Mesenchymal stem cell (in vitro differentiated cells and primary cell): ENCODE measurements at regions not wholly inside any gene's neighbourhood (a gene's known extent, or its start where the extent isn't known, plus 50 kb on each side); places are given as distances from the start of the nearest gene placed in this dataset.

ENCODE experiments used
- DNase-seq: peaks from one replicate; pipeline ENCODE4 v3.0.0-alpha.2; 2013
- H2AFZ ChIP-seq: one replicate; pipeline ENCODE4 v1.6.1; 2013; ENCODE audit warnings: low read depth, mild to moderate bottlenecking, control low read depth, inconsistent platforms, low read length, moderate library complexity
- H2AK5ac ChIP-seq: 2 replicates; pipeline ENCODE4 v1.6.1; 2013; ENCODE audit warnings: low read length, moderate library complexity, mild to moderate bottlenecking, inconsistent platforms; ENCODE audit not compliant: severe bottlenecking
- H2BK120ac ChIP-seq: one replicate; pipeline ENCODE4 v1.6.1; 2013; ENCODE audit warnings: low read depth, mild to moderate bottlenecking, inconsistent platforms, low read length, moderate library complexity
- H2BK12ac ChIP-seq, 2 experiments: one replicate each; pipeline ENCODE4 v1.6.1; 2013; ENCODE audit warnings: inconsistent platforms in 2 of 2, low read length in 2 of 2, mild to moderate bottlenecking in 2 of 2, moderate library complexity in 2 of 2, control low read depth in 1 of 2
- H2BK15ac ChIP-seq: one replicate; pipeline ENCODE4 v1.6.1; 2013; ENCODE audit warnings: mild to moderate bottlenecking, low read depth, inconsistent platforms; ENCODE audit not compliant: poor library complexity, severe bottlenecking
- H2BK5ac ChIP-seq: 2 replicates; pipeline ENCODE4 v1.6.1; 2013; ENCODE audit warnings: low read depth, mild to moderate bottlenecking, low read length, control low read depth, inconsistent platforms; ENCODE audit not compliant: poor library complexity, severe bottlenecking
- H3K14ac ChIP-seq, 2 experiments: one replicate each; pipeline ENCODE4 v1.6.1; 2013; ENCODE audit warnings: inconsistent platforms in 2 of 2, low read length in 2 of 2, control low read depth in 1 of 2, mild to moderate bottlenecking in 1 of 2, moderate library complexity in 1 of 2
- H3K18ac ChIP-seq, 2 experiments: one replicate each; pipeline ENCODE4 v1.6.1; 2013; ENCODE audit warnings: inconsistent platforms in 2 of 2, low read length in 2 of 2, control low read depth in 1 of 2, low read depth in 1 of 2, mild to moderate bottlenecking in 1 of 2
- H3K23ac ChIP-seq, 2 experiments: one replicate each; pipeline ENCODE4 v1.6.1; 2013; ENCODE audit warnings: inconsistent platforms in 2 of 2, low read length in 2 of 2, mild to moderate bottlenecking in 2 of 2, moderate library complexity in 2 of 2, control low read depth in 1 of 2
- H3K27ac ChIP-seq: 2 replicates; pipeline ENCODE4 v1.5.1; 2013; ENCODE audit warnings: mild to moderate bottlenecking, moderate library complexity, low read length, control low read depth, inconsistent platforms; ENCODE audit not compliant: poor library complexity, severe bottlenecking
- H3K27me3 ChIP-seq, 2 experiments: 2 replicates each; pipeline versions ENCODE4 v1.6.1 to v1.7.0; 2013; ENCODE audit warnings: low read length in 2 of 2, mild to moderate bottlenecking in 2 of 2, moderate library complexity in 2 of 2, control low read depth in 1 of 2, inconsistent platforms in 1 of 2; ENCODE audit not compliant: control insufficient read depth in 1 of 2, insufficient read depth in 1 of 2
- H3K36me3 ChIP-seq, 2 experiments: 2 replicates each; pipeline versions ENCODE4 v1.6.1 to v1.7.0; 2013; ENCODE audit warnings: low read length in 2 of 2, control low read depth in 1 of 2, inconsistent platforms in 1 of 2, low read depth in 1 of 2, mild to moderate bottlenecking in 1 of 2; ENCODE audit not compliant: insufficient read depth in 2 of 2, control insufficient read depth in 1 of 2
- H3K4ac ChIP-seq, 2 experiments: one replicate each; pipeline ENCODE4 v1.6.1; 2013; ENCODE audit warnings: inconsistent platforms in 2 of 2, low read length in 2 of 2, mild to moderate bottlenecking in 2 of 2, moderate library complexity in 2 of 2, control low read depth in 1 of 2, low read depth in 1 of 2
- H3K4me1 ChIP-seq: 2 replicates; pipeline ENCODE4 v1.6.1; 2013; ENCODE audit warnings: low read depth, low read length, control low read depth; ENCODE audit not compliant: control insufficient read depth, insufficient read depth
- H3K4me2 ChIP-seq: 2 replicates; pipeline ENCODE4 v1.6.1; 2013; ENCODE audit warnings: low read length, mild to moderate bottlenecking, inconsistent platforms; ENCODE audit not compliant: poor library complexity, severe bottlenecking
- H3K4me3 ChIP-seq, 2 experiments: 2 replicates each; pipeline versions ENCODE4 v1.5.1 to v1.7.0; 2013; ENCODE audit warnings: low read length in 2 of 2, mild to moderate bottlenecking in 2 of 2, control low read depth in 1 of 2, low read depth in 1 of 2; ENCODE audit not compliant: insufficient read depth in 1 of 2
- H3K79me1 ChIP-seq: replicated peaks from 2 replicates; pipeline ENCODE4 v1.6.1; 2013; ENCODE audit warnings: mild to moderate bottlenecking, control low read depth, low read length, inconsistent platforms; ENCODE audit not compliant: poor library complexity, severe bottlenecking
- H3K9ac ChIP-seq: 2 replicates; pipeline ENCODE4 v1.7.0; 2013; ENCODE audit warnings: mild to moderate bottlenecking, low read length, moderate library complexity
- H3K9me3 ChIP-seq: 2 replicates; pipeline ENCODE4 v1.7.0; 2013; ENCODE audit warnings: mild to moderate bottlenecking, low read length; ENCODE audit not compliant: control insufficient read depth
- H4K8ac ChIP-seq: one replicate; pipeline ENCODE4 v1.6.1; 2013; ENCODE audit warnings: inconsistent platforms, mild to moderate bottlenecking, low read length, moderate library complexity
- H4K91ac ChIP-seq: one replicate; pipeline ENCODE4 v1.6.1; 2013; ENCODE audit warnings: mild to moderate bottlenecking, low read length, inconsistent platforms
- WGBS: methylation state at CpG from one replicate; pipeline ENCODE4 v1.1.7; 2013; ENCODE audit warnings: mixed read lengths; 5-methylcytosine and 5-hydroxymethylcytosine counted together

DNA sequence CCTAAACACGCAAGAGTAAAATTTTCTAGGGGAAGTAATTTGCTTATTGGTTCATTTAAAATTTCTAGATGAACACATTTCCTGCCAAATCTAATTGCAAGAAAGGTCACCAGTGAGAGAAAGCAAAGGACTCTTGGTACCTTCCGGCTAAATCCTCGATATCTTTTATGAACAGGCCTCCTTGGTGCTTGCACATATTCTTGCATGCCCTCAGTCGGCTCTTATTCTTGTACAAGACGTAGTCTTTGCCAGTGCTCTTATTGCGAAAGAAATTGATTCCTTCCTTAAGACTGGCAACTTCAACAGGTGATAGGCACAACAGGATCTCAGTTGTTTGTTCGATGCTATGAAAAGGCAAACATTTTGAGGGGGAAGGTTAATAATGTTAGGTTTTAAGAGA is 141.7 kb upstream of the CARMIL1 start:
- peak overlapping the region; percentile 95 for H3K9ac ChIP-seq
- peaks cover 0 to 22% of the 10 kb centered on the region in 2 experiments for H3K36me3 ChIP-seq
- no peak overlapping the region for H3K27ac ChIP-seq
- H2AK5ac ChIP-seq: no peak overlapping the region
- no peak overlapping the region for H3K14ac ChIP-seq
- no peaks in the 10 kb centered on the region for H3K79me1 ChIP-seq
- H3K23ac ChIP-seq: no peak overlapping the region
- no peak overlapping the region for H2BK120ac ChIP-seq
- DNase-seq: no peak
- no peaks in the 10 kb centered on the region for H3K27me3 ChIP-seq
- H4K91ac ChIP-seq: no peak overlapping the region
- H2BK15ac ChIP-seq: no peak overlapping the region
- H2BK12ac ChIP-seq: peak overlapping the region in 1 of 2 experiments; percentile 23
- WGBS: 96% methylated on average over 5 of the region's 7 CpGs
- H3K18ac ChIP-seq: no peak overlapping the region
- no peak overlapping the region for H2BK5ac ChIP-seq
- H2AFZ ChIP-seq: no peak overlapping the region
- no peak overlapping the region for H3K4ac ChIP-seq
- H3K4me1 ChIP-seq: peaks cover 2% of the 10 kb centered on the region
- peaks cover 14% of the 10 kb centered on the region for H3K9me3 ChIP-seq
- H3K4me2 ChIP-seq: no peak overlapping the region
- H4K8ac ChIP-seq: no peak overlapping the region
- H3K4me3 ChIP-seq: peak overlapping the region in 1 of 2 experiments; percentile 79

DNA sequence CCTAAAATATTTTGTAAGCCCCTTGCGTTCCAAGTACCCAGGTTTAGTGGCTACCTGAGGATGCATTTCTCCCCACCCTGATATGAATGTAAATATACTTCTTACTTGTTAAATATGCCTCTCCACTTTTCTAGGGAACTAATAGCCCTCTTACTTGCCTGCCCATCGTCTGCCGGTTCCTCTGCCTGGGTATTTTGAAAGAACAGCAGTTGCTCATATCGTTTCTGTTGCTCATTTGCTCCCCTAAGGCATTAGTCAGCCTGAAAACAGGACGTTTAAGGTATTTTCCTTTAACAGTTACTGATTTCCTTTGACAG is 141.3 kb upstream of the CARMIL1 start:
- Histone ChIP-seq H2BK120ac (no peak overlapping the region), H2BK15ac (no peak overlapping the region), H3K9me3 (peaks cover 12% of the 10 kb centered on the region), H3K4me3 (peak overlapping the region in 1 of 2 experiments; percentile 79), H3K23ac (no peak overlapping the region), H3K27ac (no peak overlapping the region), H3K14ac (no peak overlapping the region), H2BK5ac (no peak overlapping the region), H2AFZ (peak overlapping the region; percentile 6), H3K4me1 (peaks cover 2% of the 10 kb centered on the region), H2AK5ac (no peak overlapping the region), H2BK12ac (peak overlapping the region in 1 of 2 experiments; percentile 23), H3K4me2 (no peak overlapping the region), H3K4ac (no peak overlapping the region), H4K91ac (no peak overlapping the region), H3K27me3 (no peaks in the 10 kb centered on the region), H3K9ac (peak overlapping the region; percentile 95), H3K36me3 (peaks cover 0 to 20% of the 10 kb centered on the region in 2 experiments), H4K8ac (peak overlapping the region; percentile 36), H3K18ac (no peak overlapping the region), H3K79me1 (no peaks in the 10 kb centered on the region)
- DNase-seq: no peak
- WGBS: 60% methylated on average over 5 of the region's 5 CpGs

DNA sequence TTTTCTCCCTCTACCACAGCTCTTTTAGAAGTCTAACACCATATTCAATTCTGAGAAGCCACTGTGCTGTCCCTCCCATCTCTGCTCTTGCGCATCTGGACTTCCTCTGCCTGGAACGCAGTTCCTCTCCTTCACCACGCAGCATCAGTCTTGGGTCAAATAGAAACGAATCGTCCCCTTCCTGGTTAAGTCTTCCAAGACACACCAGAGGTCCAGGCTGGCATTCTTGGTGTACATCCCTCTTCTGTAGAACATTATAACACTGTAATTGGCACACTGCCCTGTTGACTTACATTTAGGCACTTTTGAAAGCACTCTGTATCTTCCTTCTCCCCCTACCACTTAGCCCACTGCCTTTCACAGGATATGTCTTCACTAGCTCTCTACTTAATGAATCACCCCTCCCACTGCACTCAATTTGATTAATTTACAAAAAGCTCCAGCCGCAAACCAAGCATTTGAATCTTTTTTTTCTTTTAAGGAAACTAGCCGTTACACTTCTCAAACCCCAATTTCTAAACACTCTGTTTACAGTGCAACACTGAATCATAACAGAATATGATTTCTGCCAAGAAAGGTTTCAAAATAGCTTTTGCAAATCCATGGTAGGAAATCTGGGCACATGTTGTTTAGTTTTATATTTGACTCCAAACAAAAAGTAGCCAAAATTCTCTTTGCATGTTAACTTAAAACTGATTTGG is 140.8 kb upstream of the CARMIL1 start:
- Histone ChIP-seq H3K27ac (no peak overlapping the region), H3K79me1 (no peaks in the 10 kb centered on the region), H3K18ac (peak overlapping the region in 1 of 2 experiments; percentile 61), H2BK120ac (no peak overlapping the region), H4K8ac (peak overlapping the region; percentile 73), H3K4me2 (no peak overlapping the region), H2AK5ac (no peak overlapping the region), H3K9me3 (peaks cover 8% of the 10 kb centered on the region), H4K91ac (peak overlapping the region; percentile 54), H3K9ac (peak overlapping the region; percentile 95), H3K4me1 (peaks cover 2% of the 10 kb centered on the region), H3K4ac (no peak overlapping the region), H3K4me3 (peak overlapping the region in 1 of 2 experiments; percentile 79), H3K27me3 (no peaks in the 10 kb centered on the region), H2BK15ac (no peak overlapping the region), H3K36me3 (peaks cover 0 to 15% of the 10 kb centered on the region in 2 experiments), H2AFZ (peak overlapping the region; percentile 6), H2BK12ac (peak overlapping the region in 1 of 2 experiments; percentile 28), H3K14ac (peak overlapping the region in 1 of 2 experiments; percentile 4), H2BK5ac (no peak overlapping the region), H3K23ac (no peak overlapping the region)
- 77% methylated on average over 7 of the region's 7 CpGs for WGBS
- DNase-seq: peak; percentile 72

DNA sequence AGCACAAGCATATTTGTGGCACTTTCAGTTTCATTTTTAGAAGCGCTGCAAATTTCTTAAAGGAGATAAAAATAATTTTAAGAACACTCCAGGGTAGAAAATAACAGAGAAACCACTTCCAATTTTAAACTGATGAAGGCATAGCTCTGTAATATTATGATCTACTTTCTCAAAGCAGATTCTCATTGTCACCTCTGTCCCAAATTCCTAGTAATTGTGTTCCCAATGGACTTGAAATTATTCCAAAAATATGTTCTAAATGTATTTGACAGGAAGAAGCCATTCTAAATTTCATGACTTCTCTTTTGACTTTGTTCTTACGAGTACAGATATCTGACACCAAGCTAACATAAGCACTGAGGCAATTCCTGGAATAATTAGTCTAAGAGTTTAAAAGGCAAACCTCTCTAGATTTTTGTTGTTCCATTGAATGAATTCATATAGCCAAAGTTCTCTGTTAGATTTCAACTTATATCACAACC is 140.2 kb upstream of the CARMIL1 start:
- Histone ChIP-seq H3K4me1 (peaks cover 2% of the 10 kb centered on the region), H3K9me3 (peaks cover 8% of the 10 kb centered on the region), H3K23ac (no peak overlapping the region), H4K8ac (no peak overlapping the region), H3K4me2 (no peak overlapping the region), H2BK15ac (no peak overlapping the region), H3K36me3 (peaks cover 0 to 13% of the 10 kb centered on the region in 2 experiments), H2BK12ac (no peak overlapping the region), H3K14ac (no peak overlapping the region), H3K27me3 (no peaks in the 10 kb centered on the region), H2AK5ac (no peak overlapping the region), H3K4me3 (peak overlapping the region in 1 of 2 experiments; percentile 79), H3K79me1 (no peaks in the 10 kb centered on the region), H4K91ac (no peak overlapping the region), H3K4ac (no peak overlapping the region), H3K27ac (no peak overlapping the region), H2BK5ac (no peak overlapping the region), H3K18ac (no peak overlapping the region), H3K9ac (peak overlapping the region; percentile 95), H2BK120ac (no peak overlapping the region), H2AFZ (no peak overlapping the region)
- DNase-seq: no peak
- WGBS: 29% methylated on average over 1 of the region's 2 CpGs
